ENCODE measurements at regions not wholly inside any gene's neighbourhood (a gene's known extent, or its start where the extent isn't known, plus 50 kb on each side); places are given as distances from the start of the nearest gene placed in this dataset.

DNA sequence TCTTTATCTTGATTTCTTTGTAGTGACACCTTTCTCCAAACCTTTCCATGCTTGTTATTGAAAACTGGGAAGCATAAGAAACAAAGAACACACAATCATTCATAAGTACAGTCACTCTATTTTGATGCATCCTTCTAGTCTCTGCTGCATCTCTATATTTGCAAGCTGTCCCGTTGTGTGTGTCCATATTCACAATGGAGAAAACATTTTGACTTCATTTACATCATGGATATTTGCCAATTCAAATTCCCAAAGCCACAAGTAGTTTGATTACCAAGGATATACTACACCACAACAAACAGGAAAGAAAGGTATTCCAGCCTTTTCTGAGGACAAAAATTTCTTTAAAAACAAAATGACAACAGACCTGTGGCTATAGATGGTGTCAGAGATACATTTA lies 673.8 kb downstream of the STIM2 start:
- DNase-seq = no peak

DNA sequence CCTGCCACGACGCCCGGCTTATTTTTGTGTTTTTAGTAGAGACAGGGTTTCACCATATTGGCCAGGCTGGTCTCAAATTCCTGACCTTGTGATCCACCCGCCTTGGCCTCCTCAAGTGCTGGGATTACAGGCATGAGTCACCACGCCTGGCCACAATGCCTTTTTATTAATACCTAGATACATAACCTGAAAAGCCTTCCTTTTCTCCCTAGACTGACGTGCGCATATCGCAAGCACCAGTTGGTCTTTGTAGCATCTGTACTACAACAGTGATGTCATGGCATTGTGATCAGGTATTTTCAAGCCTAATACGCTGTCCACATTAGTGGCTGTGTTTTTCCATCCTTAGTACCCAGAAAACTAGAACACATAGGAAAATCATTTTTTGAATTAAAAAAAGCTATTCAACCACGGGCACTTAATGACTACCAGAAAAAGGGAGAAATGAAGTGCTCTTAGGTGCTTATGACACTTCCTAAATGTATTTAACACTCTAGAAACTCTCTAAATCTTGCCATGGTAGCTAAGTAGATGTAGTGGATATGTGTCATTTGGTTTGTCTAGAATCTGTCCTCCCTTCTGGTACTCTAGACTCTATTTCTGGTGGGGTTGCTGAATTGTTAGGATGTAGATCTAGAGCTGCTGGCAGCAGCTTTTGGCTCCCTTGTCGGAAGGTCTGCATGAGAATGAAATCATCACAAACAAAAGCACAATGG lies 707.8 kb downstream of the STIM2 start:
- DNase-seq = no peak

DNA sequence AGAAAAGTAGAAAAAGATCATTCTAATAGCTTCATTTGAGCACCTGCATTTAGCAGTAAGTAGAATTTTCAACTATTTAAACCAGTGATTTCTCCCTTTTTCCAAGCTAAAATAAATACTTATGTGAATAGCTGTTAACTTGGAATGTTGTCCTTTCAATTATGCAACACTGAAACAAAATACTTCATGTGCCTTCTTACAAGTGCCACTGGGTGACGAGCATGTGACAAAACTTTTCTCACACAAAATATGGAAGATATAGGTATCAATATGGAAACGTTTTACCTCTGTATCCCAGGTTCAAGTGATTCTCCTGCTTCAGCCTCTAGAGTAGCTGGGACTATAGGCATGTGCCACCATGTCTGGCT lies 708.3 kb downstream of the STIM2 start:
- DNase-seq = no peak

DNA sequence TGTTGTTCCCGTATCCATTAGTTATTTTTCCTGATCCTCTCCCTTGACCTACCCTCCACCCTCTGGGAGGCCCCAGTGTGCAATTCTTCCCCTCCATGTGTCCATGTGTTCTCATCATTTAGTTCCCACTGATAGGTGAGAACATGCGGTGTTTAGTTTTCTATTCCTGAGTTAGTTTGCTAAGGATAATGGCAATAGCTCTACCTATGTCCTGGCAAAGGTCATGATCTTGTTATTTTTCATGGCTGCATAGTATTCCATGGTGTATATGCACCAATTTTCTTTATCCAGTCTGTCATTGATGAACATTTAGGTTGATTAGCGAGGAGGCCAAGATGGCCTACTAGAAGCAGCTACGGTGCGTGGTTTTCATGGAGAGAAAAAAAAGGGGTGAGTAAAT lies 714.1 kb downstream of the STIM2 start:
- no peak for DNase-seq

DNA sequence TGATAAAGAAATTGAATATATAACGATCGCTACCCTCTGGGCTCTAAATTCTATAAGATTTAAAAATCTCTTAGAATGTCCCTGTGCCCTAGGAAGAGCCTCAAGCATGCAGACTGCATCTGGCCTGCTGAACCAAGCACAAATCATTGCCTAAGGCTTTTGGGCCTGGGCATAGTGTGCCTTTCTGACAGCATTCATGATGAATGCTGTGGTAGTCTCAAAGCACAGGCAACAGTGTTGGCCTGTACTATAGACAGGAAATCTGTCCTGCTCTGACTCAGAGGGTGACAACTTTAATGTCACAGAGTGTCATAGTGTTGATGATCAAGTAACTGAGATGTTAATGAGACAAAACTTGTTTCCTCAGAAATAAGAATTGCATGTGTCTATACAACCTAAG lies 717.3 kb downstream of the STIM2 start:
- no peak for DNase-seq

DNA sequence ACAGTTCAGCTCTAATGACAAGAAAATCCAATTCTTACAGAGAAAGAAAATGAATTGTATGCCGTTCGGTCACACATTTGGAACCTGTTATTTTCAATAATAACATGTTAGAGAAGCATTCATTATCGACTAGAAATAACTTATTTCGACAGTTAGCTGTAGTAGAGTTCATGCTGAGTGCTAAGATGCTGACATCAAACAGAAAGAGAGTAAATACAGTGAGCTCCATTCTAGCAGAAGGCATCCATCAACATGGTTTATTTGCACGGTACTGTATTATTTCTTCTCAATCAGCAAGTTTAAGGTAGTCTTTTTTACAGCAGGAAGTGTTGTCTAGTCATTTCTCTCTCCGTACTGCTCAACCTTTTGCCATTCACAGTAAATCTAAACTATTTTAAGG lies 732.1 kb downstream of the STIM2 start:
- DNase-seq = no peak

DNA sequence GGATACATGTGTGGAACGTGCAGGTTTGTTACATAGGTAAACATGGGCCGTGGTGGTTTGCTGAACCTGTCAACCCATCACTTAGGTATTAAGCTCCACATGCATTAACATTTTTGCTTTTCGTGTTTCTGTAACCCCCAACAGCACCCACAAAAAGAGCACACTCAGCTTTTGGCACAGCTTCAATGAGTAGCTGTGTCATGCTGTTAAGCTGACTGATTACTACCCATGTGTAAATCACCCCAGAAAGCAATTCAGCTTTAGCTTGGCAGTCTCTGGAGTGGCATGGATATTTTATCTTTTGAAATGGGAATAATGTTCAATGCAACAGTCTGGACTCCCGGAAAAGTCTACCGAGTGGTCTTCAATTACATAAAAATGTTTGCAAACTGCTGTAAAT lies 734.3 kb downstream of the STIM2 start:
- DNase-seq = no peak

DNA sequence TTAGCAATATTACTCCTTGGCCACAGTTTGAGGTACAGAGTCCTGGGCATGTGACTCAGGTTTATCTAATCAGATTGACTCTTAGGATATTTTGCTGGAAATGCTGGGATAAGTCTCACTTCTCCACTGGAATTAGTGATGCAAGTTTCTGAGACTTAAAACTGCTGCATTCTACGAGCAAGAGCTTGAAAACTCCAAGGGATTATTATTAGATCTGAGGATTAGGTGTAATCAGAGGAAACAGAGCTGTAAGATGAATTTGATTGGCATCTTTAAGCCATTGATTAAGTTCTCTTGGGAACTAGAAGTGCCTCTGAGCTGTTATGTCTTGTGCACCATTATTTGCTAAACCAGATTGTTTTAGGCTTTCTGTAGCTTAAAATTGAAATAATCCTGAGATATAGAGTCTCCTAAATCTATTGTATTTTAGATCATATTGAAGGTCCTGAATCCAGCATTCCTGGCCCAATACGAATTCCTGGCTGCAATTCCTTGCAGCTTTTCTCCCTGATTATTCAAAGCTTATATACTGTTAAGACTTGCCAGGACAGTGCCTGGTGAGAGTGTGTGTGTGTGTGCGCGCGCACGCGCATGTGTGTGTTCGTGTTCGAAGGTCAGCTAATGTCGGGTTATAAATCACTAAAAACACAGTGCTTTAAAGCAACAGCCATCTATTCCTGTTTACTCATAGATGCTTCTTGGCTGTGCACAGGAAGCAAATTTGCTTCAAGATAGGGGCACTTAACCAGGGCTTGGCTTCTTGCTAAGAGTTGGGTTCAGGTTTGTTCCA lies 735.1 kb downstream of the STIM2 start:
- DNase-seq = no peak

DNA sequence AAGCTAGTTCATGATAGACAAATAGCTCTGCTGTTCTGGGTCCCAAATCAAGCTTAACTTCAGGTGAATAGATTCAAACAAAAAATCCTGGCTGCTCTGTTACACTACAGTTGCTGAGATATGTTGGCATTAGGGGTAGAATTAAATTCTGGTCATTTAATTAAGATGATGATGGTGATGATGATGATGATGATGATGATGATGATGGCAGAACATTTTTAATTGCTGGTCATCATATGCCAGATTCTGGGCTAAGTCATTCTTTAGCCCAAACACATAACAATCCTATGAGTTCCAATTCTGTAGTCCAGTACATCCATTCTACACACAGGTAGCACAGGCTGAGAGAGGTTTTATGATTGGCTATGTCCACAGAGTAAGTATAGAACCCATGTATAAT lies 741.5 kb downstream of the STIM2 start:
- no peak for DNase-seq

DNA sequence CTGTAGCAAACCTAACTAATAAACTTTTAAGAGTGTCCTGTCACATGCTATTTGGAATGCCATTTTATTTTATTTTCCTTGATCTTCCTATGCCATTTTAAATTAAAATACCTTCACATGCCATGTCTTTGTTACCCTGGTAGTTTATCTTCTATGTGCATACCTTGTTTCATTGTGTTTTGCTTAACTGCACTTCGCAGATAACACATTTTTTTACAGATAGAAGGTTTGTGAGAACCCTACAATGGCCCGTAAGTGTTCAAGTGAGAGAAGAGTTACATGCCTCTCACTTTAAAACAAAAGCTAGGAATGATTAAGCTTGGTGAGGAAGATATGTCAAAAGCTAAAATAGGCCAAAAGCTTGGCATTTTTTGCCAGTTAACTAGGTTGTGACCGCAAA lies 744.1 kb downstream of the STIM2 start:
- no peak for DNase-seq

DNA sequence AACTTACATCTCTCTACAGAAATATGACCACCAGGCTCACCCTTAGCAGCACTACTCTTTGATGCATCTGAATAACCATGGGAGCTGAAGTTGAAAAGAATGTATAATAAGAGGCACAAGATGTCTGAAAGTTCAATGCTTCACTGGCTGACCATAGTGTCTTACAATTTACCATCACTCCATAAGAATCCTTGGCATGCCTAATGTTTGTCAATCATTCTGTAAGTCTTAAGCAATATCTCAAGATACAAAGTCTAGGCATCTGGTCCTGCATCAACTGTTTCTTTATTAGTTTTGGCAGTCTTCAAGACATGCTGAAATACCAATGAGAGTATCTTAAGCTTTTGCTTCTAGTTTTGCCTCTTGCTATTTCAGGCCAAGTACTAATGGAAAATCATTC lies 755.5 kb downstream of the STIM2 start:
- DNase-seq = no peak

DNA sequence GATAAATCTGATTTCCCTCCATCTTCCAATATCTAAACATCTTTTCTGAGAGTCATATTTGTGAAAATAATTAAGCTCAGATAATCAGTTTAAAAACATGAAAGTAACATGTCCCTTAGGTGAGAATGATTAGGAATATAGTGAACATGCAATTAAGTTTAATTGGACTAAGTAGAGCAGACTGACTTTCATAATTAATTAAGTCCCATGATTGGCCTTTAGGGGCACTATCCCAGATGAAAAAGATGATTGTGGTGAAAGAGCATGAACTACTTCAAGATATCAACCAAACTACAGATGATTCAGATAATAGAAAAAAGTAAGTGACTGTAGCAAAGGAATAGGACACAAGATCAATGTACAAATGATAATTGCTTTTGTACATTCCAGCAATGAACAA lies 758.8 kb downstream of the STIM2 start:
- no peak for DNase-seq

DNA sequence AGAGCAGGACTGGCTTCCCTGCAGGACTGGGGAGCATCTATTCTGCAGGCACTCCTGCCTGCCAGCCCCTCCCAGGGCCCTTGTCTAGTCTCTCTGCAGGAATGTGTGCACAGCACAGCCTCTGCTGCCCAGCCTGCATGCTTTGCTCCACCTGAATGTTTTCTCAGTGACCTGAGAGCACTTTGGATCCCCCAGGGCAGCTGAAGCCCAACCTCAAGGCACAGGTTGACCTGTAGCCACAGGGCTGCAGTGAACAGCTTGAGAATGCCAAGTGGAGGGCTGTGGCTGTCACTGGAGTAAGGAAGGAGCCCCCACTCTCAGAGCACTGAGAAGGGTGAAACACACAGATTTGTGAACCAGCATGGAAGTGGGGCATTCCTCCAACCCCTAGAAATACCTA lies 760.2 kb downstream of the STIM2 start:
- DNase-seq = no peak

DNA sequence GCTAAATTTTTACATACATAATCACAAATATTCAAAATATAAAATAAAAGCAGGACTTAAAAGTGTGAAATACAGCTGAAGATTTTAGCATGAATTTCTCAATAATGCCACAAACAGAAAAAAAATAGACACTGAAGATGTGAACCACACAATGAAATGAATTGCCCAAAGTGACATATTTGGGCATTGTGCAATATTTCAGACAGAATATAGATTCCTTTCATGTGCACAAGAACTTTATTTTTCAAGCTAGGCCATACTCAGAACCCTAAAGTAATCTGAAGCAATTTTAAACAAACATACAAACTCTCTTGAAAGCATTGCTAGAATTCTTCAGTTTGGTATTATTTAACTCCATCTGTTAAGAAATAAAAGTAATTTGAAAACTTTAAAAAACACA lies 764.1 kb downstream of the STIM2 start:
- DNase-seq = no peak

DNA sequence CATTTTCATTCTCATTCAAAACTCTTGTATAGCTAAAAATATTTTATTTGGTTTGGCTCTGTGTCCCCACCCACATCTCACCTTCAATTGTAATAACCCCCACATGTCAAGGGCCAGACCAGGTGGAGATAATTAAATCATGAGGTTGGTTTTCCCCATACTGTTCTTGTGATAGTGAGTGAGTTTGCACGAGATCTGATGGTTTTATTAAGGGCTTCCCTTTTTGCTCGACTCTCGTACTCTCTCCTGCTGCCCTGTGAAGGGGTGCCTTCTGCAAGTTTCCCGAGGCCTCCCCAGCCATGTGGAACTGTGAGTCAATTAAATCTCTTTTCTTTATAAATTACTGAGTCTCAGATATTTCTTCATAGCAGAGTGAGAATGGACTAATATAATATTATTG lies 768.0 kb downstream of the STIM2 start:
- no peak for DNase-seq

DNA sequence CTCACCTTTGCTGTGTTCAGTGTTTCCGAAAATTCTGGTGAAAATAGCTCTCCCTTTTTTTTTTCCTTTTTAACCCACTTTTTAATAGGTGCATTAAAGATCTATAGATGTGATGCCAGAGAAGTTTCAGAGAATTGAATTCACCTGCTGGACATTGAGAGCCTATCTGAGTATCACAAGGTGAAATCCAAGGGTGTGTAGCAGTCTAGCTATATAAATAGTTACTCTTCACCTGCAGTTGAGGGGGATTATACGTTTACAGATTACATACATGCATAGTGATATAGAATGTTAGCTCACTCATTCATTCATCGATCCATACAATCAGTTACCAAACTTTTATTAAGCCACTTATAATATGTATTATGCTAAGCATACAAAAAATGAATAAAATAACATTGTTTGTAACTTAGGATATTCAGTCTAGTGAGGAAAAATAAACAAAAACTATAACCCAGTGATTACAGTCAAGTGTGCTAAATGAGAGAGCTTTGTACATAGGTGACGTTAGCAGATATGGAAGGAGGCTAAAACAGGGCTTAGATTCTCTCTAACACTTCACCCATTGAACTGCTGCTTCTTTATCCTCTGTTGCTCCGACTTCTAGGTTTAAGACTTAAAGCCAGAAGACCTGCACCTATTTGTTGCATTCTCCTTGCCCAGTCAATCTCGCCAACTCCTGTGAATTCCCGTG lies 769.0 kb downstream of the STIM2 start:
- DNase-seq = no peak

DNA sequence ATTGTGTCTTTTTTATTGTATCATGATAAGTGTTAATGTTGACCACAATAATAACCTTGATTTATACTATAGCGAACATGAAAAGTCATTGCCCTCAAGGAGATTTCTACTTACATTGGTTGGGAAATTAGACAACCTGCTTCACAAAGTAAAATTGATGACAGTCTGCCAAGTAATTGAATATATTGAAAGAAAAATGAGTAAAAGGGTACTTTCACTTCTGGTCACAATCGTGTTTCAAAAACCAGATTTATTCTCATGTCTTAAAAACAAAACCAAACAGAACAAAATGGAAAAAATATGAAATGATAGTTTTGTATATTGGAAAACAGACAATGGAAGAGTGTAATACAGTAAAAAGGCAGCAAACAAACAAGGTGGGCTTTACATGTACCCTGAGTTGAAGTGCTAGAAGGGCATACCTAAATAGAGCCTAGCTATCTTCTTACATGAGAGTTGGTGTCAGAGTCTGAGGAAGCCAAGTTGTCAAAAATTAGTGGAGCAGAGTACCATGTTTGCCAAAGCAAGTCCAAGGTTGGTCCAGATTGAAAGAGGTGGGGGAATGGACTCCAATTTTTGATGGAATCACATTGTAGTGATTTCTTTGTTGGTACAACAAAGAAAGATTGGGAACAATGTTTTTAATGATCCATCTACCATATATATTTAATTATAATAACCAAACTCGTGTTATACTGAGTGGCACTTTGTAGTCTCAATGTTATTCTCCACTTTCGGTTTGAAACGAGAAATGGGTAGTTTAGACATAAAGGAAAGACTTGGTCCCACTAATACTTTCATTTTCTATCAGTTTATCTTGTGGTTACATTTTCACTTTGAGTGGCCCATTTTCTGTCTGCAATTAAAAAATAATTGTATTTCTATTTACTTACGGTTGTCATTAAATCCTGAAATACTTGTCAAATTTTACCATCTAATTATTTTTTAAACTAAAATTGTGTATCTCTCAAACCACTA lies 775.6 kb downstream of the STIM2 start:
- DNase-seq = no peak

DNA sequence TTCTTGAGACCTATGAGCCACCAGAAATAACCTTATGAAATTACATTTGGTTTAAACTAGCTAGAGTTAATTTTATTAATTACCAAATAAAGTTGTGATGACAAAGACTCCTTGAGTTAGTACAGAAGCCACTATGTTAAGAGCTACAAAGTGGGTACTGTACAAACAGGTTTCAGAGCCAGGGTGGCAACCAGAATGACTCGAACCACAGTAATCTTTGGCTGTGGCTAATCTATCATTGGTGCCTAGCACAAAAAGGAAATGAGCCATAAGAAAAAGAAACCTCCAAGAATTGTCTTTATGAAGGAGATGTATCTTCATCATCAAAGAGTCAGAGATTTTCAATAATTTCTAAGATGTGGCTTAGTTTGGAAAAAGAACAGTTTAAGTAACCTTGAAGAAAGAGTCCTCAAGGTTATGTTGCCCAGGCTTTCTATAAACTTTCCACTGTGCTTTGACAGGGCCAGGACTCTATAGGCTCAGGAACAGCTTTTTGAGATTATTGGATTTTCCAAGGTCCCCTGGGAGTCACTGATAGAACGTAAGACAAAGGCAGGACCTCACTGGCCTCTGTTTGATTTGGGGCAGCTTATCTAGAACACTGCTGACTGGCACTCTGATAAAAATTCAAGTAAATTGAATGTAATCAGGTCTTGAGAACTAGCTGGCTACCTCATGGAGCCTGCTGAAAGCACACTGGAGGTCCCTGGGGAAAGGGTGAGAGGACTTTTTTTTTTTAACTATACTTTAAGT lies 777.7 kb downstream of the STIM2 start:
- no peak for DNase-seq

DNA sequence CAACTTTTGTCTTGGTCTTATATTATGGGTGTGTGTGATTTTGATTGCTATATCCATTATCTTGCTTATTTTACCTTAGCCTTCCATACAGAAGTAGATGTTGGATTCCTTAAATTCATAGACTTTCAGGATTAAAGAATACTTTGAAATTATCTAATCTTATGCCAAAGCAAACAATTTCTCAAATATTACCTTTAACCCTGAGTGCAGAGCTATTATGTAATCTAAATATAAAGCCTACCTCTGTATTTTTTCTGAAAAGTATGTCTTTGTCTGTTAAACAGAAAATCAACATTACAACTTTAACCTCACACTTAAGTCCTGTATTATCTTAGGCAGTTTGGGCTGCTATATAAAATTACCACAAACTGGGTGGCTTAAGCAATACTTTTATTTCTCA lies 782.5 kb downstream of the STIM2 start:
- no peak for DNase-seq

DNA sequence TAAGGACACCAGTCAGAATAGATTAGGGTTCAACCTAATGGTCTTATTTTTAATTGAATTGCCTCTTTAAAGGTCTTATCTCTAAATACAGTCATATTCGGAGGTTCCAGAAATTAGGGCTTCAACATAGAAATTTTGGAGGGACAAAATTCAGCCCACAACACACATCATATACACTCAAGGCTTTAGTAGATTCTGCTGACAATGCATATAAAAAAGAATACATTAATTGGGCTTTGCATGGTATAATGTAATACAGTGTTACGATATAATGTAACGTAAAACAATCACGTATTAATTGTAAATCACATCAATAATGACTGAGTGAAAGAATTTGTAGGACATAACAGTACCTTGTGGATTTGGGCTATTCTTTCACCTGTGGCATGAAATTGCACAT lies 787.8 kb downstream of the STIM2 start:
- no peak for DNase-seq

DNA sequence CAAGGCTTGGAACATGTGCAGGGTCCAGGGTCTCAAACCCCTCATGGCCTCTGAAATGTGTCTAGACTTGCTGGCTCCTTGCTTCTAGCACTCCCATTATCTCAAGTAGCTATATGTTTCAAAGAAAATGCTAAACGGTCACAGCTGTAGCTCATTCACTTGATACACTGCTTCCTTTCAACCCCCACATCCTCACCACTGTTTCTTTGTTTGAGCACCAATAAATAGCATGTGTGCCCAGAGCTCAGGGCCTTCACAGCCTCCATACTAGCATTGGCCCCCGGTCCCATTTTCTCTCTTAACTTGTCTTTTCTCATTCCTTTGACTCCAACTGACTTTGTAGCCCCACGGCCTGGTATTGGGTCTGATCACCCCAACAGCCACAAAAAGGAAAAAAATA lies 801.8 kb downstream of the STIM2 start:
- no peak for DNase-seq

DNA sequence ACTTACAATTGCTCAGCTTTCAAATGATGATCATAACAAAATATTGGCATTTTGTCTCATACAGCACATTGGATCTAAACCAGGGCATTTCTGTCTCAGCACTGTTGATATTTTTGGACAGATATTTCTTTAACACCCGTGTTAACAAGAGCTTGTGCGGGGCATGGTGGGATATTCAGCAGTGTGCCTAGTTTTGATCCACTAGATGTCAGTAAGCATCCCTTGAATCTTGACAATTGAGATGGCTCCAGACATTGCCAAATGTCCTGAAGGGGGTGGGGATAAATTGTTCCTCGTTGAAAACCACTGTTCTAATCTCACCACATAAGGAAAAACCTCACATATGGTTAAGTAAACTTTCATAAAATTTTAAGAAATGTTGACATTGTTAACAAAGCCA lies 806.3 kb downstream of the STIM2 start:
- no peak for DNase-seq

Measured in CD4-positive, alpha-beta T cell treated with Interleukin-17A for 4 hours (primary cell).